Endodermal cell (in vitro differentiated cells): ENCODE measurements at regions not wholly inside any gene's neighbourhood (a gene's known extent, or its start where the extent isn't known, plus 50 kb on each side); places are given as distances from the start of the nearest gene placed in this dataset.

ENCODE experiments used
- DNase-seq: peaks from one replicate; pipeline ENCODE4 v3.0.0-alpha.2; 2017
- H3K27ac ChIP-seq: 2 replicates; pipeline ENCODE4 v1.5.1; 2013; ENCODE audit warnings: mild to moderate bottlenecking, low read depth, low read length, moderate library complexity
- H3K27me3 ChIP-seq: 2 replicates; pipeline ENCODE4 v1.6.1; 2013; ENCODE audit warnings: mild to moderate bottlenecking, low read length, moderate library complexity; ENCODE audit not compliant: insufficient read depth, control insufficient read depth, poor library complexity, severe bottlenecking
- H3K36me3 ChIP-seq: 2 replicates; pipeline ENCODE4 v1.7.0; 2013; ENCODE audit warnings: mild to moderate bottlenecking, low read length, moderate library complexity; ENCODE audit not compliant: control insufficient read depth, insufficient read depth
- H3K4me1 ChIP-seq: one replicate; pipeline ENCODE4 v1.7.0; 2013; ENCODE audit warnings: low read length; ENCODE audit not compliant: control insufficient read depth, insufficient read depth
- H3K4me3 ChIP-seq: 2 replicates; pipeline ENCODE4 v1.5.1; 2013; ENCODE audit warnings: mild to moderate bottlenecking, low read length, moderate library complexity
- H3K9ac ChIP-seq: 2 replicates; pipeline ENCODE4 v1.6.1; 2013; ENCODE audit warnings: mild to moderate bottlenecking, low read length, moderate library complexity; ENCODE audit not compliant: poor library complexity, severe bottlenecking; ENCODE audit errors: extremely low read depth
- H3K9me3 ChIP-seq: 2 replicates; pipeline ENCODE4 v1.6.1; 2013; ENCODE audit warnings: mild to moderate bottlenecking, low read length, moderate library complexity; ENCODE audit not compliant: control insufficient read depth
- H3K27ac Mint-ChIP-seq: 2 replicates; pipeline ENCODE4 v1.8.0; 2020; ENCODE audit warnings: mixed read lengths
- H3K27me3 Mint-ChIP-seq: 2 replicates; pipeline ENCODE4 v1.8.0; 2021; ENCODE audit warnings: mild to moderate bottlenecking, mixed read lengths; ENCODE audit not compliant: insufficient read depth
- H3K36me3 Mint-ChIP-seq: 2 replicates; pipeline ENCODE4 v1.8.0; 2020; ENCODE audit warnings: low read depth, mixed read lengths
- H3K4me1 Mint-ChIP-seq: 2 replicates; pipeline ENCODE4 v1.8.0; 2020; ENCODE audit warnings: mixed read lengths
- H3K4me3 Mint-ChIP-seq: 2 replicates; pipeline ENCODE4 v1.8.0; 2020; ENCODE audit warnings: mild to moderate bottlenecking, moderate library complexity, mixed read lengths
- H3K9me3 Mint-ChIP-seq: 2 replicates; pipeline ENCODE4 v1.8.0; 2020; ENCODE audit warnings: mild to moderate bottlenecking, mixed read lengths
- WGBS, 2 experiments: methylation state at CpG; one replicate each; pipeline versions ENCODE4 v1.1.5 to v1.1.7; 2013; ENCODE audit warnings: missing lambda C conversion rate in 2 of 2, mixed read lengths in 1 of 2; ENCODE audit not compliant: insufficient coverage in 1 of 2, insufficient read length in 1 of 2; 5-methylcytosine and 5-hydroxymethylcytosine counted together
- TF ChIP-seq, protein P1 (sequence below): fragments of 200-600 bp; sonication (generic); conservative IDR thresholded peaks from 2 replicates; pipeline ENCODE4 v1.5.0; 2021; ENCODE audit warnings: antibody characterized with exemption, mild to moderate bottlenecking

DNA sequence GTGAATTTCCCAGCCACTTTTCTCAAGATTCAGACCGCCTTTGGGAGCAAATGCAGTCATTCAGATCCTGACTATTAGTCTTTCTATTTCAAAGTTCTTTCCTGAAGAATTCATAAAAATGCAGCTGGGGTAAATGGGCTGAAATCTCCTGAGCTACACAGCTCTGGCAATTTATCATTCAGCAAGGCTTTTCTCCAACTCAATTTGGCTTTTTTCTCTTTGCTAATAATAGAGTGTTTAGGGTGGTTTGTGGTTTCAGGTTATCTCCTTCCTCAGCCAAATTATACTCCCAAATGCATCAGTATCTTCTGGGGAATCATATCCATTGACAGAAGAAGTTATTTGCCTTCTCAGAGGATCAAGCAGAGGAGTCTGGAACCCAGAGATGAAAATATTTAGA lies 282.4 kb upstream of the SLC14A2 start:
- Mint-ChIP-seq H3K4me3 (no peak overlapping the region), H3K4me1 (peaks cover 38% of the 10 kb centered on the region), H3K27ac (no peak overlapping the region), H3K27me3 (no peaks in the 10 kb centered on the region), H3K9me3 (peaks cover 3% of the 10 kb centered on the region), H3K36me3 (no peaks in the 10 kb centered on the region)
- Histone ChIP-seq H3K27ac (no peak overlapping the region), H3K27me3 (no peaks in the 10 kb centered on the region), H3K9ac (no peak overlapping the region), H3K36me3 (no peaks in the 10 kb centered on the region), H3K9me3 (peaks cover 3% of the 10 kb centered on the region), H3K4me1 (peaks cover 4% of the 10 kb centered on the region), H3K4me3 (no peak overlapping the region)
- TF ChIP-seq, protein P1, sequence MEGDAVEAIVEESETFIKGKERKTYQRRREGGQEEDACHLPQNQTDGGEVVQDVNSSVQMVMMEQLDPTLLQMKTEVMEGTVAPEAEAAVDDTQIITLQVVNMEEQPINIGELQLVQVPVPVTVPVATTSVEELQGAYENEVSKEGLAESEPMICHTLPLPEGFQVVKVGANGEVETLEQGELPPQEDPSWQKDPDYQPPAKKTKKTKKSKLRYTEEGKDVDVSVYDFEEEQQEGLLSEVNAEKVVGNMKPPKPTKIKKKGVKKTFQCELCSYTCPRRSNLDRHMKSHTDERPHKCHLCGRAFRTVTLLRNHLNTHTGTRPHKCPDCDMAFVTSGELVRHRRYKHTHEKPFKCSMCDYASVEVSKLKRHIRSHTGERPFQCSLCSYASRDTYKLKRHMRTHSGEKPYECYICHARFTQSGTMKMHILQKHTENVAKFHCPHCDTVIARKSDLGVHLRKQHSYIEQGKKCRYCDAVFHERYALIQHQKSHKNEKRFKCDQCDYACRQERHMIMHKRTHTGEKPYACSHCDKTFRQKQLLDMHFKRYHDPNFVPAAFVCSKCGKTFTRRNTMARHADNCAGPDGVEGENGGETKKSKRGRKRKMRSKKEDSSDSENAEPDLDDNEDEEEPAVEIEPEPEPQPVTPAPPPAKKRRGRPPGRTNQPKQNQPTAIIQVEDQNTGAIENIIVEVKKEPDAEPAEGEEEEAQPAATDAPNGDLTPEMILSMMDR: no peak
- 83 to 91% methylated on average over 1 of the region's 1 CpG for WGBS, 2 experiments
- DNase-seq: no peak

GRCh38 chr18:45334191-45334590 lies 281.1 kb upstream of the SLC14A2 start:
- H3K4me3 Mint-ChIP-seq: no peak overlapping the region
- Histone ChIP-seq H3K9me3 (peaks cover 4% of the 10 kb centered on the region), H3K4me1 (peaks cover 4% of the 10 kb centered on the region), H3K4me3 (no peak overlapping the region), H3K9ac (no peak overlapping the region), H3K27ac (no peak overlapping the region), H3K36me3 (no peaks in the 10 kb centered on the region), H3K27me3 (no peaks in the 10 kb centered on the region)
- H3K36me3 Mint-ChIP-seq: no peaks in the 10 kb centered on the region
- peaks cover 36% of the 10 kb centered on the region for H3K4me1 Mint-ChIP-seq
- DNase-seq: no peak
- H3K9me3 Mint-ChIP-seq: peaks cover 10% of the 10 kb centered on the region
- no peak overlapping the region for H3K27ac Mint-ChIP-seq
- 100% methylated on average over 1 of the region's 1 CpG for WGBS, 2 experiments
- no peaks in the 10 kb centered on the region for H3K27me3 Mint-ChIP-seq
- TF ChIP-seq, protein P1: no peak

- Histone ChIP-seq H3K9me3 (peaks cover 4% of the 10 kb centered on the region), H3K4me1 (peaks cover 4% of the 10 kb centered on the region), H3K9ac (no peak overlapping the region), H3K36me3 (no peaks in the 10 kb centered on the region), H3K27ac (no peak overlapping the region), H3K4me3 (peak overlapping the region; percentile 1), H3K27me3 (no peaks in the 10 kb centered on the region)
- H3K27me3 Mint-ChIP-seq: no peaks in the 10 kb centered on the region
- 24 to 29% methylated on average over 2 to 4 of the region's 4 CpGs for WGBS, 2 experiments
- peak overlapping the region; percentile 18 for H3K4me3 Mint-ChIP-seq
- peak overlapping the region; percentile 81 for H3K27ac Mint-ChIP-seq
- no peaks in the 10 kb centered on the region for H3K36me3 Mint-ChIP-seq
- DNase-seq: peak; percentile 93
- peaks cover 47% of the 10 kb centered on the region for H3K4me1 Mint-ChIP-seq
- H3K9me3 Mint-ChIP-seq: peaks cover 10% of the 10 kb centered on the region
- TF ChIP-seq, protein P1: no peak
Observed at GRCh38 chr18:45335282-45336043, 279.8 kb upstream of the SLC14A2 start.
